H1 (cell line): ENCODE measurements at regions not wholly inside any gene's neighbourhood (a gene's known extent, or its start where the extent isn't known, plus 50 kb on each side); places are given as distances from the start of the nearest gene placed in this dataset.

Source experiments
- ATF2 ChIP-seq: IDR thresholded peaks from 2 replicates; pipeline ENCODE4 v1.6.1; 2012; ENCODE audit warnings: low read length, inconsistent platforms
- CHD7 ChIP-seq: fragments of 300-600 bp; sonication (generic); IDR thresholded peaks from 2 replicates; pipeline ENCODE4 v1.7.1; 2012; ENCODE audit warnings: low read length, moderate library complexity, mild to moderate bottlenecking, inconsistent platforms; ENCODE audit not compliant: insufficient replicate concordance

DNA sequence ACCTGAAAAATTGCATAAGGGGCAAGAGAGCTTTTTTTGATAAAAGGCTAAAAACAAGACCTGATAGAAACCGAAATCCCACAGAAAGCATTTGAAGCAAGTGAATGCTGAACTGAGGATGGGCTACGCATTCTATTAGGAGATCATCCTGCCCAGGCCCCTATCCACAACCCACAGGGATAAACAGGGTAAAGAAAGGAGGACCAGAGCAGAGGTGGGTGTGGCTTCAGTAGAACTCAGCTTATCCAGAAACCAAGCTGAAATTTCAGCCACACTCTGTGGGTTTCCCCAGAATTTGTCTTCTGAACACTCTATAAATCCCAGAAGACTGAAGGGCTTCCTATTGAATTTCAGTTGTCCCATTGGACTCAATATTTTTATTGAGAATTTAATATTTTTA is 195.1 kb downstream of the ETS1 start (continued):
- no peak for TF ChIP-seq CHD7
- no peak for TF ChIP-seq ATF2
